GM12878 (cell line): ENCODE measurements at regions not wholly inside any gene's neighbourhood (a gene's known extent, or its start where the extent isn't known, plus 50 kb on each side); places are given as distances from the start of the nearest gene placed in this dataset.

Experiments used
- ATAC-seq: fragments of 200-7000 bp; cut with Tn5 transposase; 3 replicates; pipeline ENCODE4 v1.9.1; 2020; ENCODE audit warnings: mild to moderate bottlenecking, moderate library complexity
- BruUV-seq: library from RNA; stranded (reverse); fragments of 400-500 nt; replicated peaks from 2 replicates; lab custom pipeline; 2021; lab: Mats Ljungman, UMichigan
- CTCF ChIA-PET: fragments of 300-600 bp; sonication (Branson Sonifier 250); formaldehyde crosslinking; extraction: SDS; loops from one replicate; lab custom pipeline; 2021; ENCODE audit warnings: inconsistent platforms; lab: Yijun Ruan, JAX
- POLR2A ChIA-PET: fragments of 350-600 bp; formaldehyde crosslinking; extraction: SDS; loops from one replicate; lab custom pipeline; 2021; ENCODE audit warnings: inconsistent platforms; lab: Charles Lee
- RAD21 ChIA-PET: fragments of 300-600 bp; sonication (Branson Sonifier 250); formaldehyde crosslinking; loops from one replicate; lab custom pipeline; 2023; ENCODE audit warnings: antibody characterized with exemption; ENCODE audit not compliant: unreplicated experiment; lab: Charles Lee
- SMC1A ChIA-PET: fragments of 300-600 bp; sonication (Branson Sonifier 250); formaldehyde crosslinking; loops from one replicate; lab custom pipeline; 2023; ENCODE audit not compliant: unreplicated experiment, uncharacterized antibody; lab: Charles Lee
- DNase-seq: peaks from one replicate; pipeline ENCODE4 v3.0.0-alpha.2; 2011; ENCODE audit warnings: low read depth, low spot score
- FAIRE-seq: peaks from 3 replicates; lab custom pipeline; 2011; peaks lifted over from hg19 to GRCh38; lab: Jason Lieb, UNC
- H2AFZ ChIP-seq: 2 replicates; pipeline ENCODE4 v1.6.0; 2011; ENCODE audit warnings: low read depth, low read length, control low read depth; ENCODE audit not compliant: control insufficient read depth
- H3K27ac ChIP-seq: 2 replicates; pipeline ENCODE4 v1.5.1; 2011; ENCODE audit warnings: control low read depth; ENCODE audit not compliant: control insufficient read depth, insufficient read depth
- H3K27me3 ChIP-seq, 2 experiments: replicated peaks in 1 of 2; 2 replicates each; pipeline versions ENCODE4 v1.6.0 to v1.6.1; 2011; ENCODE audit warnings: low read length in 1 of 2; ENCODE audit not compliant: control insufficient read depth in 2 of 2, insufficient read depth in 2 of 2
- H3K36me3 ChIP-seq, 2 experiments: 2 replicates each; pipeline ENCODE4 v1.5.1; 2011; ENCODE audit warnings: low read length in 1 of 2; ENCODE audit not compliant: control insufficient read depth in 2 of 2, insufficient read depth in 2 of 2
- H3K4me1 ChIP-seq: 2 replicates; pipeline ENCODE4 v1.6.1; 2011; ENCODE audit warnings: mild to moderate bottlenecking, low read length, moderate library complexity, mixed read lengths; ENCODE audit not compliant: control insufficient read depth, insufficient read depth
- H3K4me2 ChIP-seq: 2 replicates; pipeline ENCODE4 v1.6.0; 2011; ENCODE audit warnings: control low read depth; ENCODE audit not compliant: control insufficient read depth, insufficient read depth
- H3K4me3 ChIP-seq: fragments of 200-600 bp; sonication (generic); 2 replicates; pipeline ENCODE4 v1.5.1; 2016
- H3K79me2 ChIP-seq: 2 replicates; pipeline ENCODE4 v1.6.0; 2011; ENCODE audit warnings: low read length; ENCODE audit not compliant: control insufficient read depth, insufficient read depth
- H3K9ac ChIP-seq: 2 replicates; pipeline ENCODE4 v1.8.0; 2011; ENCODE audit warnings: low read length, control low read depth, mixed read lengths; ENCODE audit not compliant: control insufficient read depth, insufficient read depth
- H3K9me3 ChIP-seq: replicated peaks from 3 replicates; pipeline ENCODE4 v1.5.1; 2011; ENCODE audit warnings: mild to moderate bottlenecking, low read length; ENCODE audit not compliant: control insufficient read depth, insufficient read depth
- H4K20me1 ChIP-seq: 2 replicates; pipeline ENCODE4 v1.6.0; 2011; ENCODE audit not compliant: control insufficient read depth, insufficient read depth
- CTCF ChIP-seq, 3 experiments: IDR thresholded peaks in 2 of 3; conservative IDR thresholded peaks in 1 of 3; 2 replicates each; pipeline ENCODE4 v1.5.1; 2011; ENCODE audit warnings: low read depth in 3 of 3, low read length in 3 of 3, mild to moderate bottlenecking in 3 of 3, control low read depth in 2 of 3, moderate library complexity in 2 of 3, inconsistent platforms in 1 of 3, mixed read lengths in 1 of 3; ENCODE audit not compliant: control insufficient read depth in 2 of 3, insufficient read depth in 1 of 3; ENCODE audit errors: extremely low read depth in 1 of 3
- HDAC6 ChIP-seq: fragments of 200-600 bp; sonication (generic); IDR thresholded peaks from one replicate; pipeline ENCODE4 v1.8.0; 2017; ENCODE audit warnings: antibody characterized with exemption; ENCODE audit not compliant: unreplicated experiment
- KAT2A ChIP-seq: conservative IDR thresholded peaks from 2 replicates; pipeline ENCODE4 v1.6.1; 2011; ENCODE audit warnings: low read depth, low read length; ENCODE audit not compliant: control insufficient read depth
- MTA3 ChIP-seq: IDR thresholded peaks from 2 replicates; pipeline ENCODE4 v1.6.1; 2012; ENCODE audit warnings: low read length, inconsistent platforms, borderline replicate concordance
- MYC ChIP-seq: IDR thresholded peaks from 2 replicates; pipeline ENCODE4 v1.6.1; 2011; ENCODE audit warnings: mild to moderate bottlenecking, low read length, moderate library complexity, inconsistent platforms; ENCODE audit not compliant: insufficient read depth, insufficient replicate concordance, insufficient read length, severe bottlenecking
- NFYA ChIP-seq: IDR thresholded peaks from 2 replicates; pipeline ENCODE4 v1.6.1; 2011; ENCODE audit warnings: low read depth, mild to moderate bottlenecking, low read length, improper control_type of control experiment, borderline replicate concordance
- NR2C2 ChIP-seq: IDR thresholded peaks from 2 replicates; pipeline ENCODE4 v1.6.1; 2011; ENCODE audit warnings: borderline replicate concordance, low read depth; ENCODE audit not compliant: control insufficient read depth, insufficient read length
- RELB ChIP-seq: fragments of 450-650 bp; IDR thresholded peaks from 2 replicates; pipeline ENCODE4 v1.6.1; 2017; ENCODE audit warnings: low read depth, mild to moderate bottlenecking, moderate library complexity
- RUNX3 ChIP-seq: IDR thresholded peaks from 2 replicates; pipeline ENCODE4 v1.6.1; 2012; ENCODE audit warnings: low read length, inconsistent platforms
- SMC3 ChIP-seq: IDR thresholded peaks from 2 replicates; pipeline ENCODE4 v1.6.1; 2011; ENCODE audit warnings: low read length, improper control_type of control experiment, borderline replicate concordance
- WGBS: methylation state at CpG from one replicate; pipeline ENCODE4 v1.1.6; 2016; ENCODE audit warnings: low lambda C conversion rate; ENCODE audit not compliant: insufficient replicate concordance, insufficient coverage; ENCODE audit errors: missing lambda C conversion rate; 5-methylcytosine and 5-hydroxymethylcytosine counted together
- in situ Hi-C: fragments of 300-500 bp; cut with MboI; formaldehyde crosslinking; loops from 9 replicates; pipeline ENCODE4 v1.14.3; 2018; ENCODE audit warnings: mixed read lengths
- intact Hi-C: fragments of 100-400 bp; cut with micrococcal nuclease; formaldehyde crosslinking; loops from one replicate; pipeline ENCODE4 v1.14.2; 2022; ENCODE audit not compliant: unreplicated experiment
- TF ChIP-seq, protein P1 (sequence below): fragments of 450-650 bp; IDR thresholded peaks from 2 replicates; pipeline ENCODE4 v1.6.1; 2018; ENCODE audit warnings: borderline replicate concordance, mild to moderate bottlenecking; ENCODE audit not compliant: partially characterized antibody

GRCh38 chr11:106581399-106581798 lies 436.9 kb downstream of the GUCY1A2 start (continued):
- TF ChIP-seq, protein P1, sequence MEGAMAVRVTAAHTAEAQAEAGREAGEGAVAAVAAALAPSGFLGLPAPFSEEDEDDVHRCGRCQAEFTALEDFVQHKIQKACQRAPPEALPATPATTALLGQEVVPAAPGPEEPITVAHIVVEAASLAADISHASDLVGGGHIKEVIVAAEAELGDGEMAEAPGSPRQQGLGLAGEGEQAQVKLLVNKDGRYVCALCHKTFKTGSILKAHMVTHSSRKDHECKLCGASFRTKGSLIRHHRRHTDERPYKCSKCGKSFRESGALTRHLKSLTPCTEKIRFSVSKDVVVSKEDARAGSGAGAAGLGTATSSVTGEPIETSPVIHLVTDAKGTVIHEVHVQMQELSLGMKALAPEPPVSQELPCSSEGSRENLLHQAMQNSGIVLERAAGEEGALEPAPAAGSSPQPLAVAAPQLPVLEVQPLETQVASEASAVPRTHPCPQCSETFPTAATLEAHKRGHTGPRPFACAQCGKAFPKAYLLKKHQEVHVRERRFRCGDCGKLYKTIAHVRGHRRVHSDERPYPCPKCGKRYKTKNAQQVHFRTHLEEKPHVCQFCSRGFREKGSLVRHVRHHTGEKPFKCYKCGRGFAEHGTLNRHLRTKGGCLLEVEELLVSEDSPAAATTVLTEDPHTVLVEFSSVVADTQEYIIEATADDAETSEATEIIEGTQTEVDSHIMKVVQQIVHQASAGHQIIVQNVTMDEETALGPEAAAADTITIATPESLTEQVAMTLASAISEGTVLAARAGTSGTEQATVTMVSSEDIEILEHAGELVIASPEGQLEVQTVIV = no peak
- no peak for TF ChIP-seq HDAC6
- TF ChIP-seq RELB = no peak
- TF ChIP-seq NR2C2 = no peak
- no peak for TF ChIP-seq KAT2A
- TF ChIP-seq MTA3 = no peak

- ChIA-PET POLR2A (no interaction called here), CTCF (interaction anchor here (1.0 to 2.8 kb wide), 4 partner anchors 101 to 494 kb away, joined by 3 to 10 read pairs (median 4); no protein-coding TSS in a partner anchor)
- in situ Hi-C loops (no loop called here), intact Hi-C loops (loop anchor here (10.0 kb wide), 1 partner anchor 430 kb away; no protein-coding TSS in a partner anchor)
- Histone ChIP-seq H3K79me2 (no peaks in the 10 kb centered on the region), H3K9ac (no peak overlapping the region), H3K27me3 (no peaks in the 10 kb centered on the region), H3K9me3 (no peaks in the 10 kb centered on the region), H4K20me1 (no peaks in the 10 kb centered on the region)
- TF ChIP-seq MYC = no peak
- TF ChIP-seq NFYA = no peak
- TF ChIP-seq SMC3 = peak; percentile 10; the same call in 1 of the 2 replicates
- TF ChIP-seq CTCF (IDR thresholded peaks at IDR 0.05 in 2 of 3, conservative IDR thresholded peaks at IDR 0.05 in 1 of 3; ENCODE audit: control insufficient read depth in 2 of 3, extremely low read depth in 1 of 3, insufficient read depth in 1 of 3, low read depth in 3 of 3, low read length in 3 of 3) = peak in 2 of 3 experiments; percentile 8 to 18; a peak in 1 of 6 replicates
- TF ChIP-seq RUNX3 = no peak
- TF ChIP-seq, all 136 proteins: peak for 2
- no peak overlapping the region for H3K4me2 ChIP-seq
- H3K4me1 ChIP-seq = no peaks in the 10 kb centered on the region
- no peak for FAIRE-seq
- no peak for DNase-seq
- H3K27ac ChIP-seq = no peak overlapping the region
- peak; percentile 51; the same call in 2 of the 3 replicates for ATAC-seq
- ChIA-PET RAD21 (interaction anchor here (0.5 to 1.0 kb wide), 2 partner anchors 486 to 1416 kb away, joined by 3 read pairs; no protein-coding TSS in a partner anchor), SMC1A (interaction anchor here (1.5 kb wide), 1 partner anchor 429 kb away, joined by 5 read pairs; no protein-coding TSS in a partner anchor)
- H2AFZ ChIP-seq = no peak overlapping the region
- H3K4me3 ChIP-seq = no peak overlapping the region
- 25% methylated on average over 5 of the region's 5 CpGs for WGBS
- no peaks in the 10 kb centered on the region for H3K36me3 ChIP-seq
- no TSS peak for BruUV-seq
Measured at GRCh38 chr11:106585061-106585460, 433.2 kb downstream of the GUCY1A2 start.
